Endothelial cell of umbilical vein (primary cell): ENCODE measurements at regions not wholly inside any gene's neighbourhood (a gene's known extent, or its start where the extent isn't known, plus 50 kb on each side); places are given as distances from the start of the nearest gene placed in this dataset.

Source experiments
- BruUV-seq: library from RNA; stranded (reverse); fragments of 400-500 nt; replicated peaks from 2 replicates; lab custom pipeline; 2021; lab: Mats Ljungman, UMichigan
- CTCF ChIA-PET: fragments of 300-600, 350-600 bp; sonication (Branson Sonifier 250); formaldehyde crosslinking; loops from one replicate; lab custom pipeline; 2021; ENCODE audit warnings: antibody characterized with exemption, inconsistent platforms; lab: Charles Lee
- POLR2A ChIA-PET: fragments of 300-600, 350-600 bp; sonication (Branson Sonifier 250); formaldehyde crosslinking; loops from one replicate; lab custom pipeline; 2021; ENCODE audit warnings: antibody characterized with exemption, inconsistent platforms; lab: Charles Lee
- DNase-seq: peaks from one replicate; pipeline ENCODE4 v3.0.0-alpha.2; 2011; ENCODE audit warnings: low read depth, low spot score
- FAIRE-seq: peaks from 2 replicates; lab custom pipeline; 2011; peaks lifted over from hg19 to GRCh38; lab: Jason Lieb, UNC
- H2AFZ ChIP-seq: 2 replicates; pipeline ENCODE4 v1.6.0; 2012; ENCODE audit warnings: low read depth, low read length, control low read depth, inconsistent platforms
- H3K27ac ChIP-seq: 2 replicates; pipeline ENCODE4 v1.5.1; 2011; ENCODE audit warnings: low read depth, mild to moderate bottlenecking, control low read depth, low read length, moderate library complexity; ENCODE audit not compliant: insufficient read depth
- H3K27me3 ChIP-seq, 2 experiments: 2 replicates each; pipeline versions ENCODE4 v1.6.0 to v1.6.1; 2011; ENCODE audit warnings: low read length in 2 of 2, mixed read lengths in 1 of 2; ENCODE audit not compliant: control insufficient read depth in 2 of 2, insufficient read depth in 2 of 2
- H3K36me3 ChIP-seq, 2 experiments: 2 replicates in 1 of 2; 3 replicates in 1 of 2; pipeline ENCODE4 v1.5.1; 2011; ENCODE audit warnings: low read length in 2 of 2, mild to moderate bottlenecking in 1 of 2, moderate library complexity in 1 of 2; ENCODE audit not compliant: control insufficient read depth in 2 of 2, insufficient read depth in 2 of 2; ENCODE audit errors: extremely low read depth in 1 of 2
- H3K4me1 ChIP-seq: 3 replicates; pipeline ENCODE4 v1.5.1; 2011; ENCODE audit warnings: mild to moderate bottlenecking, low read length; ENCODE audit not compliant: control insufficient read depth, insufficient read depth; ENCODE audit errors: extremely low read depth
- H3K4me2 ChIP-seq: 2 replicates; pipeline ENCODE4 v1.6.1; 2011; ENCODE audit warnings: low read length, control low read depth, mixed read lengths; ENCODE audit not compliant: insufficient read depth
- H3K4me3 ChIP-seq, 3 experiments: fragments of 200-600 bp in 1 of 3; sonication (generic), shearing (Covaris generic) in 1 of 3; replicated peaks in 1 of 3; 2 replicates each; pipeline ENCODE4 v1.5.1; 2011 to 2016; ENCODE audit warnings: control low read depth in 3 of 3, low read length in 3 of 3, mild to moderate bottlenecking in 2 of 3, inconsistent platforms in 1 of 3, low read depth in 1 of 3, moderate library complexity in 1 of 3; ENCODE audit not compliant: insufficient read depth in 1 of 3
- H3K79me2 ChIP-seq: 2 replicates; pipeline ENCODE4 v1.6.0; 2012; ENCODE audit warnings: low read length, inconsistent platforms; ENCODE audit not compliant: control insufficient read depth, insufficient read depth
- H3K9ac ChIP-seq: replicated peaks from 2 replicates; pipeline ENCODE3; 2011; ENCODE audit warnings: low read length, control low read depth; ENCODE audit not compliant: insufficient read depth; ENCODE audit errors: extremely low read depth
- H3K9me1 ChIP-seq: replicated peaks from 3 replicates; pipeline ENCODE4 v1.6.0; 2011; ENCODE audit warnings: mild to moderate bottlenecking, low read length; ENCODE audit not compliant: control insufficient read depth, insufficient read depth; ENCODE audit errors: extremely low read depth
- H3K9me3 ChIP-seq: replicated peaks from 2 replicates; pipeline ENCODE4 v1.5.1; 2012; ENCODE audit warnings: low read length, inconsistent platforms; ENCODE audit not compliant: control insufficient read depth, insufficient read depth
- H4K20me1 ChIP-seq: replicated peaks from 2 replicates; pipeline ENCODE3; 2011; ENCODE audit warnings: mild to moderate bottlenecking, low read length; ENCODE audit not compliant: control insufficient read depth, insufficient read depth; ENCODE audit errors: extremely low read depth
- EZH2 ChIP-seq: IDR thresholded peaks from 2 replicates; pipeline ENCODE4 v1.6.1; 2012; ENCODE audit warnings: borderline replicate concordance, low read depth, mild to moderate bottlenecking, moderate library complexity, low read length, inconsistent platforms; ENCODE audit not compliant: severe bottlenecking
- FOS ChIP-seq: IDR thresholded peaks from 2 replicates; pipeline ENCODE4 v1.6.1; 2011; ENCODE audit warnings: mild to moderate bottlenecking, low read length, moderate library complexity, borderline replicate concordance; ENCODE audit not compliant: insufficient read depth
- GATA2 ChIP-seq: IDR thresholded peaks from 2 replicates; pipeline ENCODE4 v1.7.0; 2011; ENCODE audit warnings: low read depth, mild to moderate bottlenecking, moderate library complexity, mixed read lengths, low read length; ENCODE audit not compliant: insufficient read length, insufficient read depth
- JUN ChIP-seq: IDR thresholded peaks from 2 replicates; pipeline ENCODE4 v1.6.1; 2011; ENCODE audit warnings: borderline replicate concordance, low read depth; ENCODE audit not compliant: insufficient read length, insufficient read depth
- MYC ChIP-seq: IDR thresholded peaks from one replicate; pipeline ENCODE4 v1.6.1; 2011; ENCODE audit warnings: mild to moderate bottlenecking, low read depth, low read length
- POLR2A ChIP-seq: IDR thresholded peaks from 2 replicates; pipeline ENCODE4 v1.6.1; 2012; ENCODE audit warnings: low read depth, mild to moderate bottlenecking, control low read depth, low read length
- POLR2AphosphoS5 ChIP-seq: IDR thresholded peaks from 2 replicates; pipeline ENCODE4 v1.6.1; 2012; ENCODE audit warnings: low read depth, mild to moderate bottlenecking, control low read depth, low read length, moderate library complexity; ENCODE audit not compliant: insufficient read depth
- dilution Hi-C: fragments of 300-500 bp; cut with MboI; formaldehyde crosslinking; loops from one replicate; pipeline ENCODE4 v1.15.0; 2019; ENCODE audit warnings: low sequenced_read_pairs; ENCODE audit not compliant: extremely low pct_ligation_motif_present
- intact Hi-C: fragments of 100-400 bp; cut with micrococcal nuclease; formaldehyde crosslinking; loops from one replicate; pipeline ENCODE4 v1.10.0; 2022
- TF ChIP-seq, protein P1 (sequence below), 2 donors: IDR thresholded peaks; 1 replicate in 1 of 2; 2 replicates in 1 of 2; pipeline ENCODE4 v1.5.1; 2011; ENCODE audit warnings: low read length in 2 of 2, mild to moderate bottlenecking in 2 of 2, moderate library complexity in 2 of 2, control low read depth in 1 of 2, inconsistent platforms in 1 of 2, low read depth in 1 of 2; ENCODE audit not compliant: insufficient read depth in 1 of 2; ENCODE audit errors: extremely low read depth in 1 of 2
- TF ChIP-seq, protein P2 (sequence below): IDR thresholded peaks from 2 replicates; pipeline ENCODE4 v1.6.1; 2011; ENCODE audit not compliant: insufficient read depth, insufficient read length

DNA sequence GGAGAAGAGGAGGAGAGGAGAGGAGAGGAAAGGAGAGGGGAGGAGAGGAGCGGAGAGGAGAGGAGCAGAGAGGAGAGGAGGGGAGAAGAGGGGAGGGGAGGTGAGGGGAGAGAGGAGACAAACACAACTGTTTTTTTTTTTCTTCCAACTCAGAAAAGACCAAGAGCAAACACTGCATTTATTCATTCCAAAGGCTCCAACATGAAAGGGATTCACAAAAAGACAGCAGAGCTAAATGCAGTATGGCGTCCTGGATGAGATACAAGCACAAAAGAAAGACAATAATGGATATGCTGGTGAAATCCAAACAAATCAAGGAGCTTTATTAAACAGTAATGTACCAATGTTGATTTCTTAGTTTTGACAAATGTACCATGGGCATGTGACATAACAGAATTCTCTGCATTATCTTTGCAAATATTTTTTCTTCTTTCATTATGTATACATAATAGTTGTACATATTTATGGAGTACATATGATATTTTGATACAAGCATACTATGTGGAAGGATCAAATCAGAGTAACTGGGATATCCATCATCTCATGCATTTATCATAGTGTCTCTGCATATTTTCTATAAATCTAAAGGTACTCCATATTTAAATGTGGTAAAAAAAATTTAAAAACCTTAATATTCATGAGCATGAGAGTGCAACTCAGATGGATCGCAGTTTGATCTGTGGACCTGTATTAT, 204.6 kb downstream of the CBLN4 start:
- intact Hi-C loops (no loop called here), dilution Hi-C loops (no loop called here)
- Histone ChIP-seq H4K20me1 (no peaks in the 10 kb centered on the region), H3K9me1 (no peaks in the 10 kb centered on the region), H3K4me3 (no peak overlapping the region), H3K27me3 (no peaks in the 10 kb centered on the region), H3K36me3 (no peaks in the 10 kb centered on the region), H3K9ac (no peak overlapping the region), H2AFZ (no peak overlapping the region), H3K4me1 (no peaks in the 10 kb centered on the region), H3K4me2 (no peak overlapping the region), H3K9me3 (no peaks in the 10 kb centered on the region), H3K27ac (no peak overlapping the region), H3K79me2 (no peaks in the 10 kb centered on the region)
- CTCF ChIA-PET, result no interaction called here
- no peak for FAIRE-seq
- no TSS peak for BruUV-seq
- DNase-seq, result no peak
- TF ChIP-seq JUN (no peak), POLR2AphosphoS5 (no peak), POLR2A (no peak), MYC (no peak), EZH2 (no peak), GATA2 (no peak), FOS (no peak)
- TF ChIP-seq, protein P1, sequence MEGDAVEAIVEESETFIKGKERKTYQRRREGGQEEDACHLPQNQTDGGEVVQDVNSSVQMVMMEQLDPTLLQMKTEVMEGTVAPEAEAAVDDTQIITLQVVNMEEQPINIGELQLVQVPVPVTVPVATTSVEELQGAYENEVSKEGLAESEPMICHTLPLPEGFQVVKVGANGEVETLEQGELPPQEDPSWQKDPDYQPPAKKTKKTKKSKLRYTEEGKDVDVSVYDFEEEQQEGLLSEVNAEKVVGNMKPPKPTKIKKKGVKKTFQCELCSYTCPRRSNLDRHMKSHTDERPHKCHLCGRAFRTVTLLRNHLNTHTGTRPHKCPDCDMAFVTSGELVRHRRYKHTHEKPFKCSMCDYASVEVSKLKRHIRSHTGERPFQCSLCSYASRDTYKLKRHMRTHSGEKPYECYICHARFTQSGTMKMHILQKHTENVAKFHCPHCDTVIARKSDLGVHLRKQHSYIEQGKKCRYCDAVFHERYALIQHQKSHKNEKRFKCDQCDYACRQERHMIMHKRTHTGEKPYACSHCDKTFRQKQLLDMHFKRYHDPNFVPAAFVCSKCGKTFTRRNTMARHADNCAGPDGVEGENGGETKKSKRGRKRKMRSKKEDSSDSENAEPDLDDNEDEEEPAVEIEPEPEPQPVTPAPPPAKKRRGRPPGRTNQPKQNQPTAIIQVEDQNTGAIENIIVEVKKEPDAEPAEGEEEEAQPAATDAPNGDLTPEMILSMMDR (IDR thresholded peaks at IDR 0.05; ENCODE audit: extremely low read depth in 1 of 2, insufficient read depth in 1 of 2, low read depth in 1 of 2, low read length in 2 of 2), result no peak
- TF ChIP-seq, protein P2, sequence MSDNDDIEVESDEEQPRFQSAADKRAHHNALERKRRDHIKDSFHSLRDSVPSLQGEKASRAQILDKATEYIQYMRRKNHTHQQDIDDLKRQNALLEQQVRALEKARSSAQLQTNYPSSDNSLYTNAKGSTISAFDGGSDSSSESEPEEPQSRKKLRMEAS, result no peak
- POLR2A ChIA-PET, result no interaction called here
